Fibroblast of villous mesenchyme (primary cell): ENCODE measurements at regions not wholly inside any gene's neighbourhood (a gene's known extent, or its start where the extent isn't known, plus 50 kb on each side); places are given as distances from the start of the nearest gene placed in this dataset.

Source experiments
- DNase-seq: peaks from one replicate; pipeline ENCODE4 v3.0.0-alpha.2; 2010; ENCODE audit warnings: low read depth
- H3K4me3 ChIP-seq: 2 replicates; pipeline ENCODE4 v1.5.1; 2011; ENCODE audit warnings: low read depth, mild to moderate bottlenecking, low read length
- CTCF ChIP-seq: IDR thresholded peaks from 2 replicates; pipeline ENCODE4 v1.5.1; 2012; ENCODE audit warnings: low read depth, mild to moderate bottlenecking, low read length; ENCODE audit not compliant: insufficient read depth

GRCh38 chr4:96483308-96484030 lies 643.6 kb downstream of the PDHA2 start:
- no peak for DNase-seq
- H3K4me3 ChIP-seq, result no peak overlapping the region
- TF ChIP-seq CTCF, result no peak

- no peak overlapping the region for H3K4me3 ChIP-seq
- no peak for DNase-seq
- no peak for TF ChIP-seq CTCF
These were observed 646.7 kb downstream of the PDHA2 start for GRCh38 chr4:96486563-96486962.

GRCh38 chr4:96497621-96498020 lies 657.7 kb downstream of the PDHA2 start:
- no peak for TF ChIP-seq CTCF
- no peak overlapping the region for H3K4me3 ChIP-seq
- no peak for DNase-seq

- H3K4me3 ChIP-seq, result no peak overlapping the region
- TF ChIP-seq CTCF, result no peak
- DNase-seq, result no peak
These were observed 664.5 kb downstream of the PDHA2 start for GRCh38 chr4:96504386-96504785.

- DNase-seq, result no peak
- H3K4me3 ChIP-seq, result no peak overlapping the region
- no peak for TF ChIP-seq CTCF
These were observed 669.3 kb downstream of the PDHA2 start for GRCh38 chr4:96509039-96509741.

- no peak overlapping the region for H3K4me3 ChIP-seq
- no peak for TF ChIP-seq CTCF
- DNase-seq, result no peak
These were observed 679.4 kb downstream of the PDHA2 start for GRCh38 chr4:96519291-96519690.

GRCh38 chr4:96521046-96521536 lies 681.2 kb downstream of the PDHA2 start:
- no peak for DNase-seq
- TF ChIP-seq CTCF, result no peak
- no peak overlapping the region for H3K4me3 ChIP-seq
